ENCODE measurements at regions not wholly inside any gene's neighbourhood (a gene's known extent, or its start where the extent isn't known, plus 50 kb on each side); places are given as distances from the start of the nearest gene placed in this dataset.
"Not testable (repeated sequence)": the region's sequence is repeated elsewhere in the genome, so short reads cannot be mapped to it uniquely, and the experiment has no call there.

DNA sequence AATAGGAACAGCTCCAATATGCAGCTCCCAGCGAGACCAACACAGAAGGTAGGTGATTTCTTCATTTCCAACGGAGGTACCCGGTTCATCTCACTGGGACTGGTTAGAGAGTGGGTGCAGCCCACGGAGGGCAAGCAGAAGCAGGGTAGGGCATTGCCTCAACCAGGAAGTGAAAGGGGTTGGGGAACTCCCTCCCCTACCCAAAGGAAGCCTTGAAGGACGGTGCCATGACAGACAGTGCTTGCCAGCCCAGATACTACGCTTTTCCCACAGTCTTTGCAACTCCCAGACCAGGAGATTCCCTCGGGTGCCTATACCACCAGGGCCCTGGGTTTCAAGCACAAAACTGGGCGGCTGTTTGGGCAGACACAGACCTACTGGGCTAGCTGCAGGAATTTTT is 576.9 kb upstream of the NECTIN3 start:
- DNase-seq: no peak

- DNase-seq: no peak
These were observed 576.3 kb upstream of the NECTIN3 start for GRCh38 chr3:110495201-110495927.

- DNase-seq: no peak
These were observed 567.2 kb upstream of the NECTIN3 start for GRCh38 chr3:110504401-110504800.

DNA sequence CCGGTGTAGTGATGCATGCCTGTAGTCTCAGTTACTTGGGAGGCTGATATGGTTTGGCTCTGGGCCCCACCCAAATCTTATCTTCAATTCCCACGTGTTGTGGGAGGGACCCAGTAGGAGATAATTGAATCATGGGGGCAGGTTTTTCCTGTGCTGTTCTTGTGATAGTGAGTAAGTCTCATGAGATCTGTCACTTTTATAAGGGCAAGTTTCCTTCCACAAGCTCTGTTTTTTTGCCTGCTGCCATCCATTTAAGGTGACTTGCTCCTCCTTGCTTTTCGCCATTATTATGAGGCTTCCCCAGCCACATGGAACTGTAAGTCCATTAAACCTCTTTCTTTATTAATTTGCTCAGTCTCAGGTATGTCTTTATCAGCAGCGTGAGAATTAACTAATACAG is 566.7 kb upstream of the NECTIN3 start:
- DNase-seq: no peak

DNA sequence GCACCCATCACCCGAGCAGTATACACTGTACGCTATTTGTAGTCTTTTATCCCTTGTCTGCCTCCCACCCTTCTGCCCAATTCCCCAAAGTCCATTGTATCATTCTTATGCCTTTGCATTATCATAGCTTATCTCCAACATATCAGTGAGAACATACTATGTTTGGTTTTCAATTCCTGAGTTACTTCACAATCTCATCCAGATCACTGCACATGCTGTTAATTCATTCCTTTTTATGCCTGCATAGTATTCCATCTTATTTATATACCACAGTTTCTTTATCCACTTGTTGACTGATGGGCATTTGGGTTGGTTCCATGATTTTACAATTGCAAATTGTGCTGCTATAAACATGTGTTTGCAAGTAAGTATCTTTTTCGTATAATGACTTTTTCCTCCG is 564.7 kb upstream of the NECTIN3 start:
- no peak for DNase-seq

DNA sequence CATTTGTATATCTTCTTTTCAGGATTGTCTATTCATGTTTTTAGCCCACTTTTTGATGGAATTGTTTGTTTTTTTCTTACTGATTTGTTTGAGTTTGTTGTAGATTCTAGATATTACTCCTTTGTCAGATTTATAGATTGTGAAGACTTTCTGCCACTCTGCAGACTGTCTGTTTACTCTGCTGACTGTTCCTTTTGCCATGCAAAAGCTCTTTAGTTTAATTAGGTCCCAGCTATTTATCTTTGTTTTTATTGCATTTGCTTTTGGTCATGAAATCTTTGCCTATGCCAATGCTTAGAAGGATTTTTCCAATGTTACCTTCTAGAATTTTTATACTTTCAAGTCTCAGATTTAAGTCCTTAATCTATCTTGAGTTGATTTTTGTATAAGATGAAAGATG is 564.0 kb upstream of the NECTIN3 start:
- DNase-seq: not testable (repeated sequence)

DNA sequence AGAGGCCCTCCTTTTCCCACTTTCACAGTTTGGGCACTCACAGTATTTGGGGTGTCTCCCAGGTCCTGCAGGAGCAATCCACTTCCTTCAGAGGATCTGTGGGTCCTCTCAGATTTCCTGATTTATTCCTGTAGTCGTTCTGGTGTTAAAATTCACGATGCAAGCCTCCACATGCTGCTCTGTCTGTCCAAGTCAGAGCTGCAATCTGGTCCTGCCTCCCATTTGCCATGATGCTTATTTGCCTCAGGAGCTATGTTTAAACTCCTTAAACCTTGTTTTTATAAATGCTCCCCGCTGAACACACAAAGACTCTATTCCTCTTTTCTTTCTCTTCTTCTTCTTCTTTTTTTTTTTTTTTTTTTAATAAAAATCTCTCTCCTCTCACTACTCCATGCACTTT is 558.7 kb upstream of the NECTIN3 start:
- DNase-seq: no peak

GRCh38 chr3:110518031-110518430 is 553.6 kb upstream of the NECTIN3 start:
- no peak for DNase-seq

DNA sequence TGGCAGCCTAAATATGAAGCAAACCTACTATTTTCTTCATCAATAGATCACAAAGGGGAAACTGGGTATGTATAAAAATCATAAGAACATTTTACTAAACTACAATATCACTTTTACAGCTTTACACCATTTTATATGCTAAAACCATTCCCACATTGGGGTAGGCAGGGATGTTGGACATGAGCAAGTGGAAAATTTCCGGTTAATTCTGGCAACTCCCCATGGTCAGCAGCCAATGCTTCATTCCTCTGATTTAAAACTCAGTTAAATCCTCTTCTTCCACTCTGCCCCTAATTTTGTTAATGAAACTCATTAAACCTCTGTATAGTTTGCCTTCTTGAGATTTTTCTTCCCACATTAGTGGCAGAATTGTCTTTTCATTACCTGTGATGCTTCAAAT is 552.5 kb upstream of the NECTIN3 start:
- no peak for DNase-seq

- no peak for DNase-seq
These were observed 550.6 kb upstream of the NECTIN3 start for GRCh38 chr3:110521019-110521418.

GRCh38 chr3:110525558-110526064 is 546.0 kb upstream of the NECTIN3 start:
- not testable (repeated sequence) for DNase-seq

GRCh38 chr3:110526777-110527727 is 544.6 kb upstream of the NECTIN3 start:
- no peak for DNase-seq

- DNase-seq: no peak
These were observed 543.1 kb upstream of the NECTIN3 start for GRCh38 chr3:110528305-110529121.

- no peak for DNase-seq
These were observed 540.7 kb upstream of the NECTIN3 start for GRCh38 chr3:110530902-110531301.

- no peak for DNase-seq
These were observed 538.5 kb upstream of the NECTIN3 start for GRCh38 chr3:110533089-110533488.

- DNase-seq: no peak
These were observed 529.0 kb upstream of the NECTIN3 start for GRCh38 chr3:110542552-110543150.

DNA sequence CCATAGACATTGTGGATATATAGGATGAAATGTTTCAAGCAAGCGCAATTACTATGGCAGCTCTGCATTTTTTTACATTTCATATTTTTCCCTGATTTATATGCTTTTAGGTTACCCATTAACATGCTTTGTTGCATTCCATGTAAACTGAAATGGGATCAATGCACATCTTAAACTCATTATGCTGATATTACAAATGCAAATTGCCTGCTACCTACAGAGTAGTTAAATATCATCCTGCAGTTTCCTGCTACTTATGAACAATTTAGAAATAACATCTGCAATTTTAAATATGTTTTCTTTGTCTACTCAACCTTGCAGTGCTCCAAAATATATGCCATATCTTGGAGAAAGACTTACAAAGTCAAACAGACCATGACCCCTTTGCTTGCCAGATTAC is 526.9 kb upstream of the NECTIN3 start:
- no peak for DNase-seq

GRCh38 chr3:110550511-110550910 is 521.1 kb upstream of the NECTIN3 start:
- no peak for DNase-seq

DNA sequence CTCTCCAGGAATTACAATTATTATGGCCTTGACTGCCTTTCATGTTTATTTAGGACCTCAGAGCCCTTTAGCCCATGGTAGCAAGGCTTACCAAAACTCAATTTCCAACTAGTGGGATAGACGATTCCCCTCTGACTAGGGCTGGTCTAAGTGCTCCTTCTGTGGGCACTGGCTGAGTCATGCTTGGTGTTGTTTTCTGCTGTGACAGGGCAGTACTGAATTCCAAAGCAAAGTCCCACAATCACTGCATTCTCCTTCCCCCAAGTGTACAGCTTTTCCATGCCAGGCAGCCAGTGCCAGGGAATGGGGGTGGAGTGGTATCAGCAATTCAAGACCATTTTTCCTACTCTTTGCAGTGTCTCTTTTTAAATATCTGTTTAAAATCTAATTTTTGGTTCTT is 509.0 kb upstream of the NECTIN3 start:
- DNase-seq: no peak

- no peak for DNase-seq
These were observed 506.9 kb upstream of the NECTIN3 start for GRCh38 chr3:110564674-110565073.

DNA sequence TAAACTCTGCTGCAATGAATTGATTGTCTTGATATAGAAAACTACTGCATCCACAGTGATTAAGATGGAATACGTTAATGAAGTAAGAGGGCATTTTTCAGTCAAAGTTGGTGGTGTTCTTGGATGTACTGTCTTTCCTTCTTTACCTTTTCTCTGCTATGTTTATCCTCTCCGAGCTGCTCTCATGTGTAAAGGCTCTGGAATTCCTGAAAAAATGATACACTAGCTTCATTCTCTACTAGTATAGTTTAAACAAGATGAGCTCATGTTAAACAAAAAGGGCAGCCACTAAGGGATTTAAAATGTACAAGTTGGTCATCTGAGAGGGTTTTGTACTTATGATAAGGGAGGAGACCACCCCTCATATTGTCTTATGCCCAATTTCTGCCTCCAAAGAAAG is 504.6 kb upstream of the NECTIN3 start:
- DNase-seq: no peak

DNA sequence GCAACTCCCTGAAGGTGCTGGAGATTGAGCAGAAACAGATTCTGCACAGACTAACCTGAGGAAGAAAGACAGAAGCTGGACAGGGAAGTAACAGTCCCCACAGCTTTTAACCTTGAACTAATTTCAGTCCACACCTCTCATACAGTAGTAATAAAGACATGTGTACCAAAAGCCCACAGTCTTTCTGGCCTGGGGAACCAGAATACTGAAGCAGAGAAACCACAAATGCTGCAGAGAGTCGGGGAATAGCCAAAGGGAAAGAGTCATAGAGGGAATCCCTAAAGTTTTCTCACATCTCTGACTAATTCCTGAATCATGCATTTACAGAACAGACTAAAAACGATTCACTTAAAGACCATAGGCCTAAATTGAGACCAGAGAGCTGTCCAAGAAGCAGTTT is 503.4 kb upstream of the NECTIN3 start:
- DNase-seq: no peak

- no peak for DNase-seq
These were observed 502.5 kb upstream of the NECTIN3 start for GRCh38 chr3:110569073-110569472.

Data from bone marrow (tissue), 2 donors.